OCI-LY3 (cell line): ENCODE measurements at regions not wholly inside any gene's neighbourhood (a gene's known extent, or its start where the extent isn't known, plus 50 kb on each side); places are given as distances from the start of the nearest gene placed in this dataset.

Experiments used
- H2AFZ ChIP-seq: fragments of 200-600, 300-600 bp; shearing (Covaris generic); 2 replicates; pipeline ENCODE4 v1.6.0; 2014; ENCODE audit warnings: antibody characterized with exemption, low read depth, low read length
- H3K27ac ChIP-seq: fragments of 200-600, 300-600 bp; sonication (generic); 2 replicates; pipeline ENCODE4 v1.5.1; 2014; ENCODE audit warnings: mild to moderate bottlenecking, low read length, moderate library complexity, mixed read lengths
- H3K27me3 ChIP-seq: fragments of 200-600, 300-600 bp; sonication (generic); 2 replicates; pipeline ENCODE4 v1.6.1; 2014; ENCODE audit warnings: low read depth, low read length, mixed read lengths
- H3K36me3 ChIP-seq: fragments of 200-600, 300-600 bp; sonication (generic); replicated peaks from 2 replicates; pipeline ENCODE3; 2014; ENCODE audit warnings: low read depth, low read length, mixed read lengths
- H3K4me1 ChIP-seq: fragments of 300-600, 200-600 bp; sonication (generic); 2 replicates; pipeline ENCODE4 v1.6.1; 2014; ENCODE audit warnings: low read length, mixed read lengths
- H3K4me2 ChIP-seq: fragments of 200-600, 300-600 bp; sonication (generic); 2 replicates; pipeline ENCODE4 v1.6.1; 2014; ENCODE audit warnings: low read length, mixed read lengths
- H3K4me3 ChIP-seq: fragments of 300-600, 200-600 bp; sonication (generic); 2 replicates; pipeline ENCODE4 v1.5.1; 2014; ENCODE audit warnings: antibody characterized with exemption, mild to moderate bottlenecking, low read length, moderate library complexity
- H3K79me2 ChIP-seq: fragments of 300-600, 200-600 bp; shearing (Covaris generic); 2 replicates; pipeline ENCODE4 v1.6.1; 2014; ENCODE audit warnings: mild to moderate bottlenecking, low read length, mixed read lengths
- H3K9ac ChIP-seq: fragments of 300-600, 200-600 bp; shearing (Covaris generic); 2 replicates; pipeline ENCODE4 v1.6.0; 2014; ENCODE audit warnings: mild to moderate bottlenecking, low read length, moderate library complexity
- H3K9me3 ChIP-seq: fragments of 200-600, 300-600 bp; shearing (Covaris generic); 2 replicates; pipeline ENCODE4 v1.6.1; 2014; ENCODE audit warnings: low read length, mixed read lengths; ENCODE audit not compliant: insufficient read depth
- H4K20me1 ChIP-seq: fragments of 200-600, 300-600 bp; sonication (generic); 2 replicates; pipeline ENCODE4 v1.6.1; 2016; ENCODE audit warnings: low read length, mixed read lengths; ENCODE audit not compliant: insufficient read depth
- EZH2phosphoT487 ChIP-seq: fragments of 200-600 bp; shearing (Covaris generic); IDR thresholded peaks from 2 replicates; pipeline ENCODE4 v1.6.1; 2018; ENCODE audit warnings: antibody characterized with exemption, mixed run types, low read depth
- TF ChIP-seq, protein P1 (sequence below): fragments of 200-600, 300-600 bp; sonication (generic); IDR thresholded peaks from 2 replicates; pipeline ENCODE4 v1.5.1; 2014; ENCODE audit warnings: antibody characterized with exemption, low read length, low read depth

DNA sequence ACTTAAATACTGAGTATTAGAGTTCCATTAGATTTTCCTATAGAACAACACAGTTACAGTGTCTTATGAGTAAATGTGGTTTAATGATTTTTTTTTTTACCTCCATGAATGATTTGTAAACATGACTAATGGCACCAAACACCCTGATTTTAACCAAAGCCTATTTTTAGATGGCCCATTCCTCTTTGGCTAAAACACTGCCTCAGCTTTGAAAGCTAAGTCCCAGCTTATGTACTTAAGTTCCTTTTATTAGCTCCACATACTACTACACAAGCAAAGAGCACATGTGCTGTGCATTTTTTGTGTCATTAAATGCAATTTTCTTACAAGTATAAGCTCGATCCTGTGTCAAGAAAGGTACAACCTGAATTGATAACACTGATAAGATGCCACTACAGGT lies 575.6 kb upstream of the PITX2 start:
- Histone ChIP-seq H3K79me2 (no peaks in the 10 kb centered on the region), H4K20me1 (no peaks in the 10 kb centered on the region)

DNA sequence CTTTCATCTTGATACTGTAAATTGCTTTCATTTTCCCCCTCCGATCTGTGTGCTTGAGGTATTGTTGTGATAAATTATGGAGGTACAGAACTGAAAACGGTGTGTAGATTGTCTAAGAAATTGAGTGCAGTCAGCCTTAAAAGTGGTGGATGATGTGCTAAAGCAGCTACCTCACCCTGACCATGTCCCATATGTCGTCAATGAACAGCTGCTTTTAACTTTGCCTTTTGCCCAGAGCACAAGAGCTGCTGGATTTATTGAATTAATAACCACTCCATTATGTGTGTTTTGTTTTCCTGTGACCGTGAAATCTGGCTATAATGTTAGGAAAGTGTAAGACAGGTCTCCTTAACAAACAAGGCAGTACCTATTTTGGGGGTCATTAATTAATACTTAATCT lies 581.9 kb upstream of the PITX2 start:
- Histone ChIP-seq H3K9me3 (no peaks in the 10 kb centered on the region), H2AFZ (peak overlapping the region; percentile 93), H3K4me1 (peaks cover 9% of the 10 kb centered on the region), H3K36me3 (no peaks in the 10 kb centered on the region), H4K20me1 (no peaks in the 10 kb centered on the region), H3K79me2 (no peaks in the 10 kb centered on the region), H3K4me3 (peak overlapping the region; percentile 34), H3K27me3 (no peaks in the 10 kb centered on the region), H3K27ac (no peak overlapping the region), H3K4me2 (peak overlapping the region; percentile 76), H3K9ac (no peak overlapping the region)
- no peak for TF ChIP-seq EZH2phosphoT487
- TF ChIP-seq, protein P1, sequence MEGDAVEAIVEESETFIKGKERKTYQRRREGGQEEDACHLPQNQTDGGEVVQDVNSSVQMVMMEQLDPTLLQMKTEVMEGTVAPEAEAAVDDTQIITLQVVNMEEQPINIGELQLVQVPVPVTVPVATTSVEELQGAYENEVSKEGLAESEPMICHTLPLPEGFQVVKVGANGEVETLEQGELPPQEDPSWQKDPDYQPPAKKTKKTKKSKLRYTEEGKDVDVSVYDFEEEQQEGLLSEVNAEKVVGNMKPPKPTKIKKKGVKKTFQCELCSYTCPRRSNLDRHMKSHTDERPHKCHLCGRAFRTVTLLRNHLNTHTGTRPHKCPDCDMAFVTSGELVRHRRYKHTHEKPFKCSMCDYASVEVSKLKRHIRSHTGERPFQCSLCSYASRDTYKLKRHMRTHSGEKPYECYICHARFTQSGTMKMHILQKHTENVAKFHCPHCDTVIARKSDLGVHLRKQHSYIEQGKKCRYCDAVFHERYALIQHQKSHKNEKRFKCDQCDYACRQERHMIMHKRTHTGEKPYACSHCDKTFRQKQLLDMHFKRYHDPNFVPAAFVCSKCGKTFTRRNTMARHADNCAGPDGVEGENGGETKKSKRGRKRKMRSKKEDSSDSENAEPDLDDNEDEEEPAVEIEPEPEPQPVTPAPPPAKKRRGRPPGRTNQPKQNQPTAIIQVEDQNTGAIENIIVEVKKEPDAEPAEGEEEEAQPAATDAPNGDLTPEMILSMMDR = no peak

More for the DNA sequence above, 575.6 kb upstream of the PITX2 start:
- H3K27ac ChIP-seq = no peak overlapping the region
- no peak overlapping the region for H3K9ac ChIP-seq
- TF ChIP-seq, protein P1 = no peak
- no peak for TF ChIP-seq EZH2phosphoT487
- H3K4me2 ChIP-seq = no peak overlapping the region
- H3K27me3 ChIP-seq = no peaks in the 10 kb centered on the region
- no peak overlapping the region for H3K4me3 ChIP-seq
- H3K36me3 ChIP-seq = no peaks in the 10 kb centered on the region
- H3K9me3 ChIP-seq = no peaks in the 10 kb centered on the region
- peaks cover 14% of the 10 kb centered on the region for H3K4me1 ChIP-seq
- H2AFZ ChIP-seq = no peak overlapping the region

DNA sequence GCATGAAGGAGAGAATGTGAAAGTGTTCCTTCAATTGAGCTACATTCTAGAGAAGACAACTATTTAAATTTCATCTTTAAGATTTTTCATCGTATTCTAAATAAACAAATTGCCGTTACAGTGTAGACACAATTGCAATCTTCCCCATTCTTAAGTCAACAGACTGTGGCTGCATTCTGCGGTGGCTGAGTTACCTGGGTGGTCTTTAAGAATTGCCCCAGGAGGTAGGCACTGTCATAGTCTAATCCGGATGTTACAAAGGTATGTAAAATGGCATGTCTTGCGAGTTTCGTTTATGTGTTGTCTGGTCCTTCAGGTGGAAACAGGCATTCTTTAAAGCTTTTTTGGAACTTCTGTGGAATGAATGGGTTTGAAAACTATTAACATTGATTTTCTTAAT lies 586.1 kb upstream of the PITX2 start:
- H3K9me3 ChIP-seq = no peaks in the 10 kb centered on the region
- no peaks in the 10 kb centered on the region for H3K27me3 ChIP-seq
- no peak overlapping the region for H3K27ac ChIP-seq
- no peak overlapping the region for H2AFZ ChIP-seq
- no peak overlapping the region for H3K4me2 ChIP-seq
- TF ChIP-seq, protein P1 = no peak
- no peak for TF ChIP-seq EZH2phosphoT487
- no peak overlapping the region for H3K9ac ChIP-seq
- no peak overlapping the region for H3K4me3 ChIP-seq
- H3K36me3 ChIP-seq = no peaks in the 10 kb centered on the region
- H3K79me2 ChIP-seq = no peaks in the 10 kb centered on the region
- H4K20me1 ChIP-seq = no peaks in the 10 kb centered on the region
- H3K4me1 ChIP-seq = peaks cover 9% of the 10 kb centered on the region

DNA sequence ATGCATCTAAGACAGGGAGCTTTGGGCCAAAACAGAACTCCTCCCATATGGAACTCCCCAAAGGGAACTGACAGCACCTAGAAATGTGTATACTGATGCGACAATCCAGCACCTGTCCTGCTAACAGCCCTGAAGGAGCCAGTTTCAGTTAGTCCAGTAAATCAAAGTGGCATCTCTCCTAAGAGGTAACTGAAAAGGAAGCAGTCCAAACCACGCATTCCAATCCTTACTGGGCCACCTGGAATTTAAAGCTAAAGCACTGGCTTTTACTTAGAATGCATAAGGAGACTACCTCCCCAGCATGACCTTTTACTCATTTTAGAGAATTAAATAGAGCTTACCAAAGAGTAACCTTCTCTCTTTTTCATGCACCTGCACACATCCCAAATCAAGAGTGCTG lies 586.8 kb upstream of the PITX2 start:
- no peaks in the 10 kb centered on the region for H4K20me1 ChIP-seq
- no peak overlapping the region for H3K4me2 ChIP-seq
- no peak overlapping the region for H3K9ac ChIP-seq
- no peak for TF ChIP-seq EZH2phosphoT487
- TF ChIP-seq, protein P1 = no peak
- H3K9me3 ChIP-seq = no peaks in the 10 kb centered on the region
- H3K79me2 ChIP-seq = no peaks in the 10 kb centered on the region
- no peak overlapping the region for H3K4me3 ChIP-seq
- peaks cover 3% of the 10 kb centered on the region for H3K4me1 ChIP-seq
- H3K27me3 ChIP-seq = no peaks in the 10 kb centered on the region
- H3K27ac ChIP-seq = no peak overlapping the region
- no peak overlapping the region for H2AFZ ChIP-seq
- H3K36me3 ChIP-seq = no peaks in the 10 kb centered on the region
